Ishikawa (cell line): ENCODE measurements at regions not wholly inside any gene's neighbourhood (a gene's known extent, or its start where the extent isn't known, plus 50 kb on each side); places are given as distances from the start of the nearest gene placed in this dataset.

Experiments used
- CEBPB ChIP-seq: IDR thresholded peaks from 2 replicates; pipeline ENCODE4 v1.6.1; 2012
- CREB1 ChIP-seq: IDR thresholded peaks from 2 replicates; pipeline ENCODE4 v1.6.1; 2012; ENCODE audit warnings: low read depth
- EGR1 ChIP-seq: IDR thresholded peaks from 2 replicates; pipeline ENCODE4 v1.6.1; 2012
- EP300 ChIP-seq: IDR thresholded peaks from 2 replicates; pipeline ENCODE4 v1.6.1; 2012; ENCODE audit warnings: borderline replicate concordance
- FOXM1 ChIP-seq: IDR thresholded peaks from 2 replicates; pipeline ENCODE4 v1.6.1; 2012; ENCODE audit warnings: low read depth, borderline replicate concordance
- MAX ChIP-seq: IDR thresholded peaks from 2 replicates; pipeline ENCODE4 v1.6.1; 2012
- NFIC ChIP-seq: IDR thresholded peaks from 2 replicates; pipeline ENCODE4 v1.6.1; 2012
- RAD21 ChIP-seq: IDR thresholded peaks from 2 replicates; pipeline ENCODE4 v1.6.1; 2012; ENCODE audit warnings: low read depth
- REST ChIP-seq: IDR thresholded peaks from 2 replicates; pipeline ENCODE4 v1.6.1; 2012; ENCODE audit warnings: low read depth, mild to moderate bottlenecking
- TAF1 ChIP-seq: IDR thresholded peaks from 2 replicates; pipeline ENCODE4 v1.6.1; 2012; ENCODE audit warnings: low read depth, mild to moderate bottlenecking
- TCF12 ChIP-seq: IDR thresholded peaks from 2 replicates; pipeline ENCODE4 v1.6.1; 2012; ENCODE audit warnings: low read depth
- TEAD4 ChIP-seq: IDR thresholded peaks from 2 replicates; pipeline ENCODE4 v1.6.1; 2012
- USF1 ChIP-seq: IDR thresholded peaks from 2 replicates; pipeline ENCODE4 v1.6.1; 2012
- YY1 ChIP-seq: IDR thresholded peaks from 2 replicates; pipeline ENCODE4 v1.6.1; 2012; ENCODE audit warnings: low read depth
- ZBTB7A ChIP-seq: IDR thresholded peaks from 2 replicates; pipeline ENCODE4 v1.6.1; 2012; ENCODE audit warnings: low read depth

GRCh38 chr1:200253774-200254495 lies 155.9 kb downstream of the ZNF281 start:
- no peak for TF ChIP-seq RAD21
- no peak for TF ChIP-seq REST
- no peak for TF ChIP-seq CEBPB
- TF ChIP-seq TAF1, result no peak
- no peak for TF ChIP-seq CREB1
- TF ChIP-seq ZBTB7A, result no peak
- no peak for TF ChIP-seq USF1
- no peak for TF ChIP-seq TCF12

- TF ChIP-seq RAD21 (no peak), EGR1 (no peak), CEBPB (no peak), TCF12 (no peak), YY1 (no peak), NFIC (no peak), TEAD4 (no peak)
These were observed 157.3 kb downstream of the ZNF281 start for GRCh38 chr1:200252531-200252930.

- TF ChIP-seq YY1 (no peak), EGR1 (no peak), CEBPB (no peak), FOXM1 (no peak), CREB1 (no peak), TAF1 (no peak), ZBTB7A (no peak), TEAD4 (no peak), MAX (no peak), USF1 (no peak), NFIC (no peak)
These were observed 159.4 kb downstream of the ZNF281 start for GRCh38 chr1:200250469-200250868.

- no peak for TF ChIP-seq USF1
- no peak for TF ChIP-seq NFIC
These were observed 161.3 kb downstream of the ZNF281 start for GRCh38 chr1:200248541-200248940.

- TF ChIP-seq TCF12 (no peak), USF1 (no peak), MAX (no peak), TEAD4 (no peak), YY1 (no peak), RAD21 (no peak), FOXM1 (no peak), CREB1 (no peak), NFIC (no peak), TAF1 (no peak), CEBPB (no peak), EGR1 (no peak), ZBTB7A (no peak), EP300 (no peak), REST (no peak)
These were observed 162.3 kb downstream of the ZNF281 start for GRCh38 chr1:200247518-200247917.

GRCh38 chr1:200245473-200245872 lies 164.4 kb downstream of the ZNF281 start:
- no peak for TF ChIP-seq CEBPB
- TF ChIP-seq USF1, result no peak
- no peak for TF ChIP-seq EP300
- no peak for TF ChIP-seq EGR1
